OCI-LY7 (cell line): ENCODE measurements at regions not wholly inside any gene's neighbourhood (a gene's known extent, or its start where the extent isn't known, plus 50 kb on each side); places are given as distances from the start of the nearest gene placed in this dataset.

Experiments
- BruUV-seq: library from RNA; stranded (reverse); fragments of 400-500 nt; replicated peaks from 2 replicates; lab custom pipeline; 2021; lab: Mats Ljungman, UMichigan
- CTCF ChIA-PET: fragments of 300-600 bp; sonication (Branson Sonifier 250); formaldehyde crosslinking; loops from one replicate; lab custom pipeline; 2022; ENCODE audit warnings: antibody characterized with exemption; ENCODE audit not compliant: unreplicated experiment; lab: Charles Lee
- POLR2A ChIA-PET: fragments of 300-600 bp; sonication (Branson Sonifier 250); formaldehyde crosslinking; loops from one replicate; lab custom pipeline; 2022; ENCODE audit warnings: antibody characterized with exemption; lab: Charles Lee
- DNase-seq: peaks from one replicate; pipeline ENCODE4 v3.0.0-alpha.2; 2015; ENCODE audit warnings: low spot score
- H2AFZ ChIP-seq: fragments of 200-600 bp; sonication (generic), shearing (Covaris generic); 2 replicates; pipeline ENCODE4 v1.6.1; 2014; ENCODE audit warnings: mild to moderate bottlenecking, antibody characterized with exemption, low read length, moderate library complexity
- H3K27ac ChIP-seq: fragments of 200-600 bp; sonication (generic); 2 replicates; pipeline ENCODE4 v1.5.1; 2014; ENCODE audit warnings: mixed run types, low read depth, mild to moderate bottlenecking, moderate library complexity, low read length, inconsistent platforms; ENCODE audit not compliant: poor library complexity, severe bottlenecking
- H3K36me3 ChIP-seq: fragments of 200-600 bp; sonication (generic); 2 replicates; pipeline ENCODE4 v1.6.1; 2014; ENCODE audit warnings: mild to moderate bottlenecking, antibody characterized with exemption, low read length, moderate library complexity, mixed read lengths; ENCODE audit not compliant: insufficient read depth
- H3K4me1 ChIP-seq: fragments of 200-600 bp; sonication (generic); 2 replicates; pipeline ENCODE4 v1.5.1; 2014; ENCODE audit warnings: mild to moderate bottlenecking, low read length; ENCODE audit not compliant: insufficient read depth, poor library complexity, severe bottlenecking
- H3K4me2 ChIP-seq: fragments of 200-600 bp; sonication (generic); 2 replicates; pipeline ENCODE4 v1.6.1; 2014; ENCODE audit warnings: mild to moderate bottlenecking, low read length
- H3K4me3 ChIP-seq: fragments of 200-600 bp; sonication (generic); 2 replicates; pipeline ENCODE4 v1.5.1; 2014; ENCODE audit warnings: mild to moderate bottlenecking, low read depth, low read length; ENCODE audit not compliant: poor library complexity, severe bottlenecking
- H3K79me2 ChIP-seq: fragments of 200-600 bp; sonication (generic); 2 replicates; pipeline ENCODE4 v1.6.1; 2016; ENCODE audit warnings: low read depth, mild to moderate bottlenecking, low read length, moderate library complexity, mixed read lengths; ENCODE audit not compliant: insufficient read depth
- H3K9me2 ChIP-seq: fragments of 200-600 bp; sonication (generic); 2 replicates; pipeline ENCODE4 v1.6.1; 2016; ENCODE audit warnings: mild to moderate bottlenecking, low read length, mixed read lengths; ENCODE audit not compliant: insufficient read depth
- H3K9me3 ChIP-seq: fragments of 200-600 bp; sonication (generic); 2 replicates; pipeline ENCODE4 v1.6.1; 2014; ENCODE audit warnings: mild to moderate bottlenecking, mixed run types, low read length, mixed read lengths
- H4K20me1 ChIP-seq: fragments of 200-600 bp; sonication (generic); 2 replicates; pipeline ENCODE4 v1.6.1; 2014; ENCODE audit warnings: mild to moderate bottlenecking, antibody characterized with exemption, low read length, moderate library complexity, mixed read lengths; ENCODE audit not compliant: insufficient read depth
- EZH2phosphoT487 ChIP-seq: fragments of 200-600 bp; sonication (generic); IDR thresholded peaks from 2 replicates; pipeline ENCODE4 v1.6.1; 2018; ENCODE audit warnings: low read depth, borderline replicate concordance, mild to moderate bottlenecking, mixed run types, antibody characterized with exemption, low read length, moderate library complexity, mixed read lengths
- intact Hi-C: fragments of 100-400 bp; cut with micrococcal nuclease; formaldehyde crosslinking; loops from one replicate; pipeline ENCODE4 v1.10.0; 2022; ENCODE audit not compliant: unreplicated experiment
- TF ChIP-seq, protein P1 (sequence below): fragments of 200-600 bp; sonication (generic); conservative IDR thresholded peaks from 2 replicates; pipeline ENCODE4 v1.5.1; 2014; ENCODE audit warnings: mild to moderate bottlenecking, antibody characterized with exemption, low read length, moderate library complexity, mixed read lengths

DNA sequence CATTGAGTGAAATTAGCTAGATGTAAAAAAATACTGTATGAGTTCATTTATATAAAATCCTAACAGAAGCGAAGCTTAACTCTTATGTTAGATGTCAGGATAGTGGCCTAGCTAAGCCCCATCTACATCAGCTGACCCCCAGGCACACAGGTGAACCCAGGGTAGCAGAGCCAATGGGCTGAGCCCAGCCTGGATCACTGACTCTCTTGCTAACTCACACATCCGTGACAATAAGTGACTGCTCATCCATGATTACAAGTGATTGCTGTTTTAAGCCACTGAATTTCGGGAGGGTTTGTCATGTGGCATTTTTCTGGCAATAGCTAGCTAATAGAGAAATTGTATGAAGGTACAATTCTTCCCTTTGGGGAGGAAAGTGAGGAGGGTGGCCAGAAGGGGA is 55.2 kb upstream of the COG2 start:
- H3K9me2 ChIP-seq: no peaks in the 10 kb centered on the region; the same call in 1 of the 2 replicates
- TF ChIP-seq EZH2phosphoT487: no peak
- TF ChIP-seq, protein P1, sequence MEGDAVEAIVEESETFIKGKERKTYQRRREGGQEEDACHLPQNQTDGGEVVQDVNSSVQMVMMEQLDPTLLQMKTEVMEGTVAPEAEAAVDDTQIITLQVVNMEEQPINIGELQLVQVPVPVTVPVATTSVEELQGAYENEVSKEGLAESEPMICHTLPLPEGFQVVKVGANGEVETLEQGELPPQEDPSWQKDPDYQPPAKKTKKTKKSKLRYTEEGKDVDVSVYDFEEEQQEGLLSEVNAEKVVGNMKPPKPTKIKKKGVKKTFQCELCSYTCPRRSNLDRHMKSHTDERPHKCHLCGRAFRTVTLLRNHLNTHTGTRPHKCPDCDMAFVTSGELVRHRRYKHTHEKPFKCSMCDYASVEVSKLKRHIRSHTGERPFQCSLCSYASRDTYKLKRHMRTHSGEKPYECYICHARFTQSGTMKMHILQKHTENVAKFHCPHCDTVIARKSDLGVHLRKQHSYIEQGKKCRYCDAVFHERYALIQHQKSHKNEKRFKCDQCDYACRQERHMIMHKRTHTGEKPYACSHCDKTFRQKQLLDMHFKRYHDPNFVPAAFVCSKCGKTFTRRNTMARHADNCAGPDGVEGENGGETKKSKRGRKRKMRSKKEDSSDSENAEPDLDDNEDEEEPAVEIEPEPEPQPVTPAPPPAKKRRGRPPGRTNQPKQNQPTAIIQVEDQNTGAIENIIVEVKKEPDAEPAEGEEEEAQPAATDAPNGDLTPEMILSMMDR: no peak
- intact Hi-C loops: no loop called here
- no peaks in the 10 kb centered on the region for H3K4me1 ChIP-seq
- ChIA-PET POLR2A (interaction anchor here (1.3 kb wide), 1 partner anchor 8 kb away, joined by 3 read pairs; no protein-coding TSS in a partner anchor), CTCF (no interaction called here)
- no peak overlapping the region for H3K27ac ChIP-seq
- no peak overlapping the region for H3K4me2 ChIP-seq
- H3K36me3 ChIP-seq: no peaks in the 10 kb centered on the region
- H2AFZ ChIP-seq: no peak overlapping the region
- no peaks in the 10 kb centered on the region for H3K79me2 ChIP-seq
- H3K9me3 ChIP-seq: no peaks in the 10 kb centered on the region
- H3K4me3 ChIP-seq: no peak overlapping the region
- no peaks in the 10 kb centered on the region for H4K20me1 ChIP-seq
- no TSS peak for BruUV-seq
- DNase-seq: no peak

DNA sequence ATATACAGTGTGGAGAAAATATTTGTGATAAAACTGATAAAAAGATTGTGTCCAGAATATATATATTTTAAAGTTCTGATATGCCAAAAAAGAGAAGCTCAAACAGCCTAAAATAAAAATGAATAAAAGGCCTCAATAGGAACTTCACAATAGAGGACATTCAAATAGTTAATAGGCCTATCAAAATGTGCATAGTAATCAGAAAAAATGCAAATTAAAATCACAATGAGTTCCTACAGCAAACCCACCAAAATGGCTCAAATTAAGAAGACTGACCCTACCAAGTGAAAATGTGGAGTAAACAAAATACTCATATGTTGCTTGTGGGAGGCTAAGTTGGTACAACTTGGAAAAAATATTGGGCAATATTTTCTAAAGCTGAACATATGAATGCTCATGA is 57.6 kb upstream of the COG2 start:
- BruUV-seq: no TSS peak
- TF ChIP-seq, protein P1: no peak
- no peak for TF ChIP-seq EZH2phosphoT487
- ChIA-PET CTCF (no interaction called here), POLR2A (interaction anchor here (0.7 kb wide), 1 partner anchor 430 kb away, joined by 3 read pairs; no protein-coding TSS in a partner anchor)
- Histone ChIP-seq H3K9me3 (no peaks in the 10 kb centered on the region), H3K36me3 (no peaks in the 10 kb centered on the region), H3K4me3 (no peak overlapping the region), H3K27ac (no peak overlapping the region), H2AFZ (no peak overlapping the region), H3K79me2 (no peaks in the 10 kb centered on the region), H4K20me1 (no peaks in the 10 kb centered on the region), H3K4me2 (no peak overlapping the region), H3K9me2 (no peaks in the 10 kb centered on the region; the same call in 1 of the 2 replicates), H3K4me1 (no peaks in the 10 kb centered on the region)
- intact Hi-C loops: no loop called here
- DNase-seq: no peak

DNA sequence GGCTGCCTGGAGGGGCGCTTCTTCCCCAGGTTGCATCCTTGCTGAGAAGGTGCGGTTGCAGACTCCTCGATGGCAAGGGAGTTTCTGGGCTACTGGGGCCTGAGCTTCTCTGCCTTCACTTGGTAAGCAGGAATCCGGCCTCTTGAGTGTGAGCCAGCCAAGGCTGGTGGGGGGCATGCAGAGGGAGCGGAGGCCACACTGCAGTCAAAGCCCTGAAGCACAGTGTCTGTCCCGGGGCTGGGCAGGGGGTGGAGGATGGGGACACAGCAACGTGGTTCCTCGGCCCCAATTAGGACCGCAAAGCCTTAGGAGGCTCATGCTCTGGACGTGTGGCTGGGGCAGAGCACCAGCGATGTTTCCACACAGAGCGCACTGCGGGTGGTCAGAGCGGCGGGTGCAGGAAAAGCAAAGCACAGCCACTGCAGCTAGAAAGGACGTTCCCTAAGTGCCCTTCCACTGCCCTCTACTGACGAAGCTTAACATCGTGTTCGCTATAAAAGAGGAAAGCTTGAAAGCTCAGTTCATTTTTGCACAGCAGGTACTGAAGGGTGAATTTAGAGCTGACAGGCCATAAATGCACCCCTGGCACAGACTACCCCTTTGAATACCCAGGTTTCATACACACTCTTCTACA is 60.7 kb upstream of the COG2 start:
- intact Hi-C loops: no loop called here
- POLR2A ChIA-PET: interaction anchor here (1.0 kb wide), 1 partner anchor 15 kb away, joined by 3 read pairs; no protein-coding TSS in a partner anchor
- DNase-seq: peak; percentile 1
- BruUV-seq: no TSS peak
- H3K4me1 ChIP-seq: no peaks in the 10 kb centered on the region
- H2AFZ ChIP-seq: no peak overlapping the region
- no peaks in the 10 kb centered on the region for H3K79me2 ChIP-seq
- no peak overlapping the region for H3K4me3 ChIP-seq
- H3K4me2 ChIP-seq: no peak overlapping the region
- H3K36me3 ChIP-seq: no peaks in the 10 kb centered on the region
- no peaks in the 10 kb centered on the region for H3K9me3 ChIP-seq
- no peaks in the 10 kb centered on the region; the same call in 1 of the 2 replicates for H3K9me2 ChIP-seq
- TF ChIP-seq EZH2phosphoT487: no peak
- TF ChIP-seq, protein P1: 0 out of 2 replicates have a peak, but pooled peaks have one; percentile 34
- H4K20me1 ChIP-seq: no peaks in the 10 kb centered on the region
- H3K27ac ChIP-seq: no peak overlapping the region
- CTCF ChIA-PET: no interaction called here
